Daoy (cell line): ENCODE measurements at regions not wholly inside any gene's neighbourhood (a gene's known extent, or its start where the extent isn't known, plus 50 kb on each side); places are given as distances from the start of the nearest gene placed in this dataset.
"Not testable (repeated sequence)": the region's sequence is repeated elsewhere in the genome, so short reads cannot be mapped to it uniquely, and the experiment has no call there.

Experiments used
- DNase-seq: peaks from one replicate; pipeline ENCODE4 v3.0.0-alpha.2; 2015; ENCODE audit warnings: low read depth

DNA sequence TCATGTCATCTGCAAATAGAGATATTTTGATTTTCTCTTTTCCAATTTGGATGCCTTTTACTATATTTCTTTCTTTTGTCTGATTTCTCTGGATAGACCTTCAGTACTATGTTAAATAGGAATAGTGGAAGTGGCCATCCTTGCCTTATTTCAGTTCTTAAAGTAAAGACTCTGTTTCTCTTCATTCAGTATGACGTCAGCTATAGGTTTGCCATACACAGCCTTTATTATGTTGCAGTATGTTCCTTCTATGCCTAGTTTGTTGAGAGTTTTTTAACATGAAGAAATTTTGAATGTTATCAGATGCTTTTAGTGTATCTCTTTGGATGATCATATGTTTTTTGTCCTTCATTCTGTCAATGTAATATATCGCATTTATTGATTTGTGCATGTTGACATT is 566.7 kb upstream of the ROBO1 start:
- DNase-seq = no peak

DNA sequence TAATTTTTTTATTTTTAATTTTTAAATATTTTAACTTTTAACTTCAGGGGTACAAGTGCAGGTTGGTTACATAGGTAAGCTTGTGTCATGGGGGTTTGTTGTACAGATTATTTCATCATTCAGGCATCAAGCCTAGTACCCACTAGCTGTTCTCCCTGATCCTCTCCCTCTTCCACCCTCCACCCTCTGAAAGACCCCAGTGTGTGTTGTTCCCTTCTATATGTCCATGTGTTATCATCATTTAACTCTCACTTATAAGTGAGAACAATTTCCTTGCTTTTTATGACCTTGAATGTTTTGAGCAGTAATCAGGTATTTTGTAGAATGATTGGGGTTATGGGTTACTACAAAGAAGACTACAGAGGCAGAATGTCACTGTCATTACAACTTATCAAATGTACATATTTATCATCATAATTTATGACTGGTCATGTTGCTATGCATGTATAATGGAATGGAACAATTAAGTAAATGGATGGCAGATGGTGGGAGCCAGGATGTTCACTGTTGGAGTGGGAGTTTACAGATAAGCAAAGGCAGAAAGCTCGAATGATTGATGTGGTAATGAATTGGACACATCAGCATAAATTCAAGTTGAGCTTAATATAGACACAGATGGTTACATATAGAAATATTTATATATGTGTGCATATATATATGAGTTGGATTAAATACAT is 563.8 kb upstream of the ROBO1 start:
- DNase-seq = no peak

- DNase-seq = not testable (repeated sequence)
Measured at GRCh38 chr3:80314541-80314940, 546.7 kb upstream of the ROBO1 start.

DNA sequence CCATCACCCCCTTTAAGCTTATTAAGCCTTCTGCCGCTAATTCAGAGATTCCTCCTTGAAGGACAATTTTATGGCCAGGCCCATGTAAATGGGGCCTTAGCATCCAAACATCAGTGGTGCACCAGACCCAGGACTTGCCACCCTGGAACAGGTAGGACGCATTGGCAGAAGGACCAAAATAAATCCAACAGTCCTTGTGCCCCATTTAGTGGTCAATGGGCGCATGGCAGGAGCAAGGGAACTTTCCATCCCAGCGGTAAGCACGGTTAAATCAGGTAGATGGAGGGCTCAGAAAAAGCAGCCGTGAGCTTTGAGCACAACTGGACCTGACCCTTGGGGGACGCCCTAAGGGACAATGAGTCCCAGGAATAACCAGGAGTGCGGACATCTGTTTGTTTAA is 540.8 kb upstream of the ROBO1 start:
- DNase-seq = no peak

- no peak for DNase-seq
Measured at GRCh38 chr3:80307844-80308243, 540.0 kb upstream of the ROBO1 start.

DNA sequence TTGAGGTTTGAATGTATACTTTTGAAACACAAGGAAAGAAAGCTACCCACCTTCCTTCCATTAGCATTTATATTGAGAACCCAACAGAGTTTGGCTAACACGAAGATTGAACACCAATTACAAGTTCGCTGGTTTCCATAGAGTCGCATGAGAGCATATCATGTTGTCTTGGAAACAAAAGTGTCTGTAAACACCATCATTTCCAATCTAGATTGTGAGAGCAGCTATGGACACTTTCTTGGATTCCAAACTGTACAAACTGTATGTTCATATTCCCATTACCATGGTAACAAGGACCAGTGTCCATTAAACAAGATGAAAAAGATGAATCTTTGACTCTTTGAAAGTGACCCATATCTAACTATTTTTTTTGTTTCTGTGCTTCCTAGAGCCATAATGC is 529.9 kb upstream of the ROBO1 start:
- DNase-seq = no peak

GRCh38 chr3:80285388-80285787 is 517.6 kb upstream of the ROBO1 start:
- no peak for DNase-seq

DNA sequence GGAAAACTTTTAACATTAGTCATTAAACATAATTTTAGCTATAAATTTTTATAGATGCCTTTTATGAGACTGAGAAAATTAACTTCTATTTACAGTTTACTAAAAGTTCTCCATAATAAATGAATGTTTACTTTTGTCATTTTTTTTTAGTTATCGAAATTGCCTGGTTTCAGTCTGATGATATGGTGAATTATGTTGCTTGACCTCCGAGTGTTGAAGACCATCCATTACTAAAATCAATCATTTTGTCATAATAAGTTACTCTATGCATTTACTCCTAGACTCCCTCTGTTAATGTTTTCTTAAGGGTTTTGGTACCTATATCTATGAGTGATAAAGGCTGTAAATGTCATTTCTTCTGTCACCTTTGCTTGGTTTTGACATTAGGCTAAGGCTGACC is 516.0 kb upstream of the ROBO1 start:
- DNase-seq = no peak

DNA sequence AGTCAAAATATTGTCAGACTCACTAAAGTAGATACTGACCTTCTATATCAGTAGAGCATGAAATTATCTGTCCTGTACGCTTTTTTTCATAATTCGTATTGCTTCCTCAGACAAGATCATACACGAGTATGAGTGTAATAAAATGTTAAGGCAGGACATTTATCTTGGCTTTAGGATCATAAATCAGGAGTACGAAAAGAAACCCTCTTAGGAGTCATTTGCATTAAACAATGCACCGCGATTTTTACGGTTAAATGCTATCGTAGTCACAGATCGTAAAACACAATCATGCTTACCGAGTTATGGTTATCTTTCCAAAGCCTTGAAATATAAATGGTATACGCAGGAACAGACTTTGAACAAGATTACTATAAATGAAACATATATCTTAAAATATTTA is 510.3 kb upstream of the ROBO1 start:
- no peak for DNase-seq

DNA sequence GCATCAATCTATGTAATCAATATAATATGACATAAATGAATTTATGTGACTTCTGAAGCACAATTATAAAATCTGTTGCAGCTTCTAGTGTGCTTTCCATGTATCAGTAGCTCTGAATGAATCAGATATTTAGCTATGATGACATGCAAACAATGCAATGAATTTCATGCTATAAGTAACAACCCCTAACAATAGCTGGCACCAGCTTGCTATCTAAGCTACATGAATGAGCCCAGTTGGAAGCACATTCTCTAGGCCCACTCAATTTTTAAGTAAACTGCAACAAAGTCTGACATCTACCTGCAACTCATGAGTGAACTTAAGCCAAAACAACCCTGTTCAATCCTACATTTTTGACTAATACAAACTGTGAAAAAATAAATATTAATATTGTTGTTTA is 507.3 kb upstream of the ROBO1 start:
- no peak for DNase-seq

- DNase-seq = no peak
Measured at GRCh38 chr3:80263260-80263659, 495.5 kb upstream of the ROBO1 start.

DNA sequence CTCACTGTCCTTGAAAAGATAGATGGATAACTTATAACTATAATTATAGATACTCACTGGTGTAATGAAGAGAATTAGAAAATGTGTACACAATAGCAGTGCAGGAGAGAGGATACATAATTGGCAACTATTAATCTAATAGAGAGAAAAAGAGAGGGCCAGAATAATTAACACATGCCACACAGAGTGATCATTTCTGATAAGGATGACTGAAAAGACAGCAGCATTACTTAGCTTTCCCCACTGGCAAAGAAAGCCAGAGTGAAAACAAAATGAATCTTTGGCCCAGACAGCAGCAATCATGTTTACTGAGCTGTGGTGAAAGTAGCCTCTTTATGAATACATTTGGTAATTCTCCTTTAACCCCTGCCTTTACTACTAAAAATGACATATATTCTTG is 493.3 kb upstream of the ROBO1 start:
- DNase-seq = no peak

- DNase-seq = no peak
Measured at GRCh38 chr3:80259736-80260135, 491.9 kb upstream of the ROBO1 start.

DNA sequence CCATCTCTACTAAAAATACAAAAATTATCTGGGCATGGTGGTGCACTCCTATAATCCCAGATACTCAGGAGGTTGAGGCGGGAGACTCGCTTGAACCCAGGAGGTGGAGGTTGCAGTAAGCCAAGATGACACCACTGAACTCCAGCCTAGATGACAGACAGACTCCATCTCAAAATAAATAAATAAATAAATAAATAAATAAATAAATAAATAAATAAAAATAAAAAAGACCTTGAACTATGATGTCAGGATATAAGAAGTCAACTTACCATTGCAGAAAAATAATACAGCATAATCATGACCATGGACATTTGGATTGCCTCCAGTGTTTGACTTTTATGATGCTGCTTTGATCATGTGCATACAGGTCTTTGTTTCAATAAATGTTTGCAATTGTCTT is 484.3 kb upstream of the ROBO1 start:
- DNase-seq = no peak

- no peak for DNase-seq
Measured at GRCh38 chr3:80247766-80248165, 480.0 kb upstream of the ROBO1 start.

- no peak for DNase-seq
Measured at GRCh38 chr3:80244390-80244789, 476.6 kb upstream of the ROBO1 start.

DNA sequence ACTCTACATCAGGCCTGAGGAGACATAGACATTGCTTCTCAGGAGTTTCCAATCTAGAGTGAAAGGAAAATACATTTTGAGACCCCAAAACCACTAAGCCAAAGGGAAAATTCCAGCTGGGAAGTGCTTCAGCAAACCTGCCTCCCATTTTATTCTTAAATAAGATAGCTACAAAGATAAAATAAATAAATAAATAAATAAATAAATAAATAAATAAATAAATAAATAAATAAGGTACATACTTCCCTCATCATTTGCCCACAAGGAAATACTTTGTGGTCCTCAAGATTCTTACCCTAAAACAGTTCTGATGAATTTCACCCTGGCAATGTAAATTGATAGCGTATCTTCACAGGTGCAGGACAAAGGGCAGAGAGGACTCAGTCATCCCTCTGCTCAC is 474.0 kb upstream of the ROBO1 start:
- no peak for DNase-seq

DNA sequence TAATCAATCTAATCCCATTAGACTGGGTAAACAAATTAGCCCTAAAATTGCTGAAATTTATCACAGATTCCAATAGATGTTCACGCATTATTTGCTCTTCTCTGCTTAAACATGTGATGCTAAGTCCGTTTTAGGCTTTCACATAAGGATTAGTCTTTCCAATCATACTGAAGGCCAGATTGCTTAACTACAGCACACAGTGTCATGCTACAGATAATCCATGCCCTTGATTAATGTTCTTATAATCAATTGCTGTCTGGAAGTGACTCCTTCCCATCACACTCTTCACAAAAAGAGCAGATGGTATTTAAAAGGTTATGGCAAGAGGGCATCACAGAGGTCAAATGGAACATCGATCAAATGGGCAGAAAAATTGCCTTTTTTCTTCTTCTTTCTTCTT is 471.5 kb upstream of the ROBO1 start:
- DNase-seq = no peak

DNA sequence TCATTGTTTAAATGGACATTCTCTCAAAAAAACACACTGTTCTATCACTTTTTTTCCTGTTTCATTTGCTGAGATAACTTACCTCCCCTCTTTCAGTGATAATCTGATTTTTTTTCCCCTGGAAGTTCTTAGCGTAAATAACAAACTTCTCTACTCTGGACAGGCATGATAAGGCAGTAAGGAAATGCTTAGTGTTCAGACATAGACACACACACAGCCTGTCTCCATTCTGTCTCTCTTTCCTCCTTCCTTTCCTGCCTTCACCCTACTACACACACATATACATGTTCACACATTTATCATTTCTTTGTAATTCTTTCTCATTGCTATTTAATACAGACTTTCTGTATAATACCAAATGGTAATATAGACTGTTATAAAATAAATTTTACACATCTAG is 470.8 kb upstream of the ROBO1 start:
- no peak for DNase-seq

- no peak for DNase-seq
Measured at GRCh38 chr3:80238152-80238551, 470.4 kb upstream of the ROBO1 start.

DNA sequence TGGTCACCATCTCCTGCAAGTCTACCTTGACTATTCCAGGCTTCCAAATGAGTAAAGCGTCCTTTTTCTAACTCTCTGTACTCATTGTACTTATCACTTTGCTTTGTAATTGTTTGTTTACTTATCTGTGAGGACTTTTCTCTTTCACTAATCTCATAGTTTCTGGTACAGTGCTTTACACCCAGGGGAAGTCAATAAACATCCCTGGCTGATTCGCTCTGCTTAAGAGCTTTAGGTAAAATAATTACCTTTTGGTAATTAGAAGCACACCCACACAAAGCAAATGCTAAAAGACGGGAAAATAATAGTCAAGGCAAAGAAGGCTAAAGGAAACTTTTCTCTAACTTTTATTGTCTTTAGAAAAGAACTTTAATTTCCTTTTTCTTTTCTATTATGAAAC is 466.9 kb upstream of the ROBO1 start:
- no peak for DNase-seq

- DNase-seq = no peak
Measured at GRCh38 chr3:80233576-80233975, 465.8 kb upstream of the ROBO1 start.

DNA sequence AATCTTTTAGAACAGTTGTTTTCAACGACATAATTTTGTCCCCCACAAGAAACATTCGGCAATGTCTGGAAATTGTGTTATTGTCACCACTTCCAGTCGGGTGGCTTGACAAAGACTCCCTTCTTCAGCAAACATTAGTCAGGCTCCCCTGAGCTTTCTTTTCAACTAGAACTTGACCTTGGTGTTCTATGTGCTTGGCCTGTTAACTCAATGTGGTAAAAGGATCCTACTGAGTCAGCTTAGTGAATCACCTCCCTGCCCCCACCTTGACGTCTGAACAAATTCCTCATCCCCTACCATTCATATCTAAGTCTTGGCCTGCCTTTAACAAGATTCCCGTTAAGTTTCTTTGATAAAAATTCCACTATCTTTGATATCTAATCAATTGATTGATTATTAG is 465.0 kb upstream of the ROBO1 start:
- DNase-seq = peak; percentile 64

DNA sequence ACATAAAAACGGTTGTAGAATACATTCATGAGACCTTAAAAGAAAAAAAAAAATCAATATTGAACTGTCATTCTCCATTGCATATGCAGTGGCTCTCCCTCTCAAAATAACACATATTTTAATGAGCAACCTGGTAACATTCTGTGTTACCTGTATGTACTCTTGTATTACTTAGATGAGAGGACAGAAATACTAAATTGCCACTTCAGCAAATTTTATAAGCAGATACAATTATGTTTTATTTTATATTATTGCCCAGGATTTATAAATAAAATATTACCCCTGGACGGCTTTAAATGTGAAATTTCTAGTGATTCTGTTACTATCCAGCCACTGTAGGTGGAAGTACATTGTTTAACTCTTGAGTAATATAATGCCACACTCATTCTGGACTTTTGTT is 463.2 kb upstream of the ROBO1 start:
- DNase-seq = no peak

DNA sequence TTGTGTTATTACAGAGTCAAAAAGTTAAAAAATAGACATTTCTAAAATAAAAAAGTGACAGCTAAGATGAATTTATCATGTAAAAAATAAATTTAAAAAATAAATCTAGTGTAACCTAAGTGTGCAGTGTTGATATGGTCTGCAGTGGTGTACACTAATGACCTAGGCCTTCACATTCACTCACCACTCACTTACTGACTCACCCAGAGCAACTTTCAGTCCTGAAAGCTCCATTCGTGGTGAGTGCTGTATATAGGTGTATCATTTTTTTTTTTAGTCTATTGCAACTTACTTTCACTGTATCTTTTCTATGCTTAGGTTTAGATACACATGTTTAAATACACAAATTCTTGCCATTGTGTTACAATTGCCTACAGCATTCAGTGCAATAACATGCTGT is 459.4 kb upstream of the ROBO1 start:
- no peak for DNase-seq
